ENCODE measurements at regions not wholly inside any gene's neighbourhood (a gene's known extent, or its start where the extent isn't known, plus 50 kb on each side); places are given as distances from the start of the nearest gene placed in this dataset.

DNA sequence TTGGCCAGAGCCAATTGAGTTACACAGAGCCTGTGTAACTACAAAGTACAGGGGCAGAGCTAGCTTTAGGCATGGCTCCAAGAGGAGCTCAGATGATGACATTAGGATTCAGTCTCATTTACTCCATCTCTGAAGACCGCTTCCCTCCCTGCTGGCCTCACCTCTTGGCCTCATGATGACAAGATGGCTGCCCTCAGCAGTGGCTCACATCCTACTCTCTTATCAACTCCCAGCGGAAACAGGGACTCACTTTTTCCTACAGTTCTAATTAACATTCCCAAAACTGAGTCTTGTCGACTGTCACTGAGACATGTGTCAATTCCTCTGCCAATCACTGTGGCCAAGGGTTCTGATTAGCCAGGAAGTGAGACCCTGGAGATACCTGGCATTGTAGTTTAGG is 59.4 kb upstream of the ECE1 start:
- H3K9me3 ChIP-seq (ENCODE audit: control insufficient read depth in 2 of 2, low read length in 2 of 2), result no peaks in the 10 kb centered on the region
- H3K4me3 ChIP-seq (ENCODE audit: low read length in 2 of 2), result no peak overlapping the region
- H3K27me3 ChIP-seq (ENCODE audit: control insufficient read depth in 2 of 2, insufficient read depth in 2 of 2, low read length in 2 of 2), result no peaks in the 10 kb centered on the region
- H3K36me3 ChIP-seq (ENCODE audit: control insufficient read depth in 2 of 2, insufficient read depth in 2 of 2, low read length in 2 of 2), result no peaks in the 10 kb centered on the region
- H3K4me1 ChIP-seq (ENCODE audit: control insufficient read depth in 2 of 2, insufficient read depth in 2 of 2, low read length in 2 of 2), result peaks cover 7 to 8% of the 10 kb centered on the region in 2 donors
- H3K27ac ChIP-seq (ENCODE audit: low read depth in 2 of 2, low read length in 2 of 2), result no peak overlapping the region
- H3K9ac ChIP-seq (ENCODE audit: low read depth in 1 of 2, low read length in 2 of 2), result no peak overlapping the region

- peaks cover 33% of the 10 kb centered on the region in 2 donors for H3K4me1 ChIP-seq (ENCODE audit: control insufficient read depth in 2 of 2, insufficient read depth in 2 of 2, low read length in 2 of 2)
- H3K4me3 ChIP-seq (ENCODE audit: low read length in 2 of 2), result no peak overlapping the region
- H3K36me3 ChIP-seq (ENCODE audit: control insufficient read depth in 2 of 2, insufficient read depth in 2 of 2, low read length in 2 of 2), result no peaks in the 10 kb centered on the region
- H3K27me3 ChIP-seq (ENCODE audit: control insufficient read depth in 2 of 2, insufficient read depth in 2 of 2, low read length in 2 of 2), result no peaks in the 10 kb centered on the region
- H3K9me3 ChIP-seq (ENCODE audit: control insufficient read depth in 2 of 2, low read length in 2 of 2), result no peaks in the 10 kb centered on the region
- H3K27ac ChIP-seq (ENCODE audit: low read depth in 2 of 2, low read length in 2 of 2), result no peak overlapping the region
- H3K9ac ChIP-seq (ENCODE audit: low read depth in 1 of 2, low read length in 2 of 2), result no peak overlapping the region
These were observed 56.9 kb upstream of the ECE1 start for GRCh38 chr1:21347072-21347581.

GRCh38 chr1:21346365-21347071 is 56.3 kb upstream of the ECE1 start:
- peak overlapping the region; percentile 87 to 99 for H3K4me3 ChIP-seq (ENCODE audit: low read length in 2 of 2)
- H3K27me3 ChIP-seq (ENCODE audit: control insufficient read depth in 2 of 2, insufficient read depth in 2 of 2, low read length in 2 of 2), result no peaks in the 10 kb centered on the region
- no peak overlapping the region for H3K27ac ChIP-seq (ENCODE audit: low read depth in 2 of 2, low read length in 2 of 2)
- peak overlapping the region; percentile 5 to 92 for H3K9ac ChIP-seq (ENCODE audit: low read depth in 1 of 2, low read length in 2 of 2)
- H3K9me3 ChIP-seq (ENCODE audit: control insufficient read depth in 2 of 2, low read length in 2 of 2), result no peaks in the 10 kb centered on the region
- H3K36me3 ChIP-seq (ENCODE audit: control insufficient read depth in 2 of 2, insufficient read depth in 2 of 2, low read length in 2 of 2), result no peaks in the 10 kb centered on the region
- peaks cover 37 to 40% of the 10 kb centered on the region in 2 donors for H3K4me1 ChIP-seq (ENCODE audit: control insufficient read depth in 2 of 2, insufficient read depth in 2 of 2, low read length in 2 of 2)

DNA sequence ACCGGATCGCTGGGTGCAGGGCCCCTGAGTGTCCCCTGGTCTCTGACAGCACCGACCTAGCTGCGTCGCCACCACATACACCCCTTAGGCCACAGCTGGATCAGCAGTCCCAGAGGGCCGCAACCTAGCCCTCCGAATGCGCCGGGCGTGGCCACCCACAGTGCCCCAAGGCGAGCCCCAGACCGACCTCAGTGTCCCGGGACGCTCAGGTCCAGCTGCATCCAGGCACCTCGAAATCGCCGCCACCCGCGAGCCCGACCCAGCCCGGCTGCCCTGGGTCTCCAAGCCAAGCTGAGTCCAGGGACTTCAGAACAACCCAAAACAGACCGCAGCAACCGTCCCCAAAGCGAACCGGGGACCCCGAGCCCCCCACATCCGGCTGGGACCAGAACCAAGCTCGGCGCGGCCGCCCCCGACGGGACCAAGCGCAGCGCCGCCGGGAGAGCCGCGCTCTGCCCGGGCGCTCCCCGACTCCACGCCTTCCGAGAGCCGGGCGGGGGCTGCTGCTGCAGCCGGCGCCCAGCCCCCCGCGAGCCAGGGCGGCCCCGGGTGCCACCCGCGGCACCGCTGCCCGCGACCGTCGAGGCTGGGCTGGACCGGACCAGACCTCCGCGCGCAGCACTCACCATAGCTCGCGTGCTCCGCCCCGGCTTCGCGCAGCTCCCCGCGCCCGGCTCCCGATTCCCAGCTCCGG is 54.6 kb upstream of the ECE1 start:
- Histone ChIP-seq H3K9ac (ENCODE audit: low read depth in 1 of 2, low read length in 2 of 2) (peak overlapping the region; percentile 86 to 92), H3K4me1 (ENCODE audit: control insufficient read depth in 2 of 2, insufficient read depth in 2 of 2, low read length in 2 of 2) (peaks cover 53 to 56% of the 10 kb centered on the region in 2 donors), H3K9me3 (ENCODE audit: control insufficient read depth in 2 of 2, low read length in 2 of 2) (no peaks in the 10 kb centered on the region), H3K4me3 (ENCODE audit: low read length in 2 of 2) (peak overlapping the region; percentile 68 to 99), H3K36me3 (ENCODE audit: control insufficient read depth in 2 of 2, insufficient read depth in 2 of 2, low read length in 2 of 2) (no peaks in the 10 kb centered on the region), H3K27me3 (ENCODE audit: control insufficient read depth in 2 of 2, insufficient read depth in 2 of 2, low read length in 2 of 2) (no peaks in the 10 kb centered on the region), H3K27ac (ENCODE audit: low read depth in 2 of 2, low read length in 2 of 2) (peak overlapping the region; percentile 79 to 81)

DNA sequence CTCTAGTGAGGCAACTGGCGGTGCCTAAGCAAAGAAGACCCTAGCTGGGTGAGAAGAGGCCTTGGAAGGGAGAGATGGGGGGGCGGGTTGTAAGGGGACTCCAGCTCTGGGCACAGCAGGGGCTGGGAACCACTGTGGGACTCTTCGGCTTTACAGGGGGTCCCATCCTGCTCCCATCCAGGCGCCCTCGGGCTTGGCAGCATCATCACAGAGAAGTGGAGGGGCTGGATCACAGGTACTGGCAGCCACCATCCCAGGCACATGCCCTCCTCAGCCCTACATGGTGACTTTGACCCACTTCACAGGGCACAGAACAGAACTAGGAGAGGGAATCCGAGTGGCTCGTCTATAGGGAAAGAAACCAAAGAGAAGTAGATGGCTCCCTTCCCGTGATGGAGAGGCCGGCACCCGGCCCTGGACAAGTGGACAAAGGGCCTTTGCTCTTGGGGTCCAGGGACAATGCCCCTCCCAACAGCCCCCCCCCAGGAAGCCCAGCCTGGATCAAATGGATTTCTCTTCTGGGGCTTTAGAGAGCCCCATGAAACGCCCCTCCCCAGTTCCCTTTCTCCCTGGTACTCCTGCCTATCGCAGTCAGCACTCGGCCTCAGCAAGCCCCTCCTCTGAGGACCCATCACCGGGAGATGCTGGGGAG is 54.0 kb upstream of the ECE1 start:
- Histone ChIP-seq H3K9ac (ENCODE audit: low read depth in 1 of 2, low read length in 2 of 2) (peak overlapping the region; percentile 86 to 92), H3K27ac (ENCODE audit: low read depth in 2 of 2, low read length in 2 of 2) (peak overlapping the region; percentile 79 to 81), H3K4me1 (ENCODE audit: control insufficient read depth in 2 of 2, insufficient read depth in 2 of 2, low read length in 2 of 2) (peaks cover 60 to 62% of the 10 kb centered on the region in 2 donors), H3K36me3 (ENCODE audit: control insufficient read depth in 2 of 2, insufficient read depth in 2 of 2, low read length in 2 of 2) (no peaks in the 10 kb centered on the region), H3K27me3 (ENCODE audit: control insufficient read depth in 2 of 2, insufficient read depth in 2 of 2, low read length in 2 of 2) (no peaks in the 10 kb centered on the region), H3K4me3 (ENCODE audit: low read length in 2 of 2) (peak overlapping the region; percentile 68 to 99), H3K9me3 (ENCODE audit: control insufficient read depth in 2 of 2, low read length in 2 of 2) (no peaks in the 10 kb centered on the region)

GRCh38 chr1:21342961-21343838 is 52.9 kb upstream of the ECE1 start:
- Histone ChIP-seq H3K27ac (ENCODE audit: low read depth in 2 of 2, low read length in 2 of 2) (peak overlapping the region; percentile 79 to 81), H3K4me3 (ENCODE audit: low read length in 2 of 2) (peak overlapping the region; percentile 68 to 99), H3K9ac (ENCODE audit: low read depth in 1 of 2, low read length in 2 of 2) (peak overlapping the region; percentile 56 to 92), H3K36me3 (ENCODE audit: control insufficient read depth in 2 of 2, insufficient read depth in 2 of 2, low read length in 2 of 2) (no peaks in the 10 kb centered on the region), H3K9me3 (ENCODE audit: control insufficient read depth in 2 of 2, low read length in 2 of 2) (no peaks in the 10 kb centered on the region), H3K4me1 (ENCODE audit: control insufficient read depth in 2 of 2, insufficient read depth in 2 of 2, low read length in 2 of 2) (peaks cover 69 to 73% of the 10 kb centered on the region in 2 donors), H3K27me3 (ENCODE audit: control insufficient read depth in 2 of 2, insufficient read depth in 2 of 2, low read length in 2 of 2) (no peaks in the 10 kb centered on the region)

GRCh38 chr1:21341517-21342078 is 51.3 kb upstream of the ECE1 start:
- H3K27ac ChIP-seq (ENCODE audit: low read depth in 2 of 2, low read length in 2 of 2), result peak overlapping the region; percentile 79 to 81
- H3K4me3 ChIP-seq (ENCODE audit: low read length in 2 of 2), result no peak overlapping the region
- peak overlapping the region; percentile 2 to 42 for H3K9ac ChIP-seq (ENCODE audit: low read depth in 1 of 2, low read length in 2 of 2)

GRCh38 chr1:21341022-21341421 is 50.8 kb upstream of the ECE1 start:
- peak overlapping the region; percentile 55 to 79 for H3K27ac ChIP-seq (ENCODE audit: low read depth in 2 of 2, low read length in 2 of 2)
- H3K9ac ChIP-seq (ENCODE audit: low read depth in 1 of 2, low read length in 2 of 2), result peak overlapping the region in 1 of 2 donors; percentile 29
- H3K36me3 ChIP-seq (ENCODE audit: control insufficient read depth in 2 of 2, insufficient read depth in 2 of 2, low read length in 2 of 2), result no peaks in the 10 kb centered on the region
- no peak overlapping the region for H3K4me3 ChIP-seq (ENCODE audit: low read length in 2 of 2)
- H3K4me1 ChIP-seq (ENCODE audit: control insufficient read depth in 2 of 2, insufficient read depth in 2 of 2, low read length in 2 of 2), result peaks cover 71 to 78% of the 10 kb centered on the region in 2 donors
- no peaks in the 10 kb centered on the region for H3K27me3 ChIP-seq (ENCODE audit: control insufficient read depth in 2 of 2, insufficient read depth in 2 of 2, low read length in 2 of 2)
- H3K9me3 ChIP-seq (ENCODE audit: control insufficient read depth in 2 of 2, low read length in 2 of 2), result no peaks in the 10 kb centered on the region

More at GRCh38 chr1:21341517-21342078, 51.3 kb upstream of the ECE1 start:
- H3K27me3 ChIP-seq (ENCODE audit: control insufficient read depth in 2 of 2, insufficient read depth in 2 of 2, low read length in 2 of 2), result no peaks in the 10 kb centered on the region
- H3K36me3 ChIP-seq (ENCODE audit: control insufficient read depth in 2 of 2, insufficient read depth in 2 of 2, low read length in 2 of 2), result no peaks in the 10 kb centered on the region
- no peaks in the 10 kb centered on the region for H3K9me3 ChIP-seq (ENCODE audit: control insufficient read depth in 2 of 2, low read length in 2 of 2)
- H3K4me1 ChIP-seq (ENCODE audit: control insufficient read depth in 2 of 2, insufficient read depth in 2 of 2, low read length in 2 of 2), result peaks cover 77 to 81% of the 10 kb centered on the region in 2 donors

DNA sequence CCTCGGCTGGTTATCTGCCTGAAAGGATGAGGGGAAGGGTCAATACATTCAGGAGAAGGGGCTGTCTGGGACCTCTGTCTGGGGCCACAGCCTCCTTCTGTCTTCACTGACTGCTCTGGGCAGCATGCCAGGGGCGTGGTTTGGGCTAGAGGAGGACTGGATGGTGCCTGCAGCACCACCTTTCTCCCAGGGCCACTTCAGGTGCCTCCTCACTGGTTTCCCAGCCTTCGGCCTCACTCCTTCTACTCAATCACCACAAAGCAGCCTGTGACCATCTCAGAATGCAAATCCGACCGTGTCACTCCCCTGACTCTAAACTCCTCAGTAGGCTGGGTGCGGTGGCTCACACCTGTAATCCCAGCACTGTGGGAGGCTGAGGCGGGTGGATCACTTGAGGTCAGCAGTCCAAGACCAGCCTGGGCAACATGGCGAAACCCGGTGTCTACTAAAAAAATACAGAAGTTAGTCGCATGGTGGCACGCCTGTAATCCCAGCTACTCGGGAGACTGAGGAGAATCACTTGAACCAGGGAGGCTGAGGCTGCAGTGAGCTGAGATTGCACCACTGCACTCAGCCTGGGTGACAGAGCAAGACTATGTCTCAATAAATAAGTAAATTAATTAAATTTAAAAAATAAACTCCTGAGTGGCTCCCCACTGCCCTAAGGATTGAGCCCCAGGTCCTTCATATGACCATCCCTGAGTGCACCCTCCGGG is 50.1 kb upstream of the ECE1 start:
- Histone ChIP-seq H3K4me1 (ENCODE audit: control insufficient read depth in 2 of 2, insufficient read depth in 2 of 2, low read length in 2 of 2) (peaks cover 77 to 78% of the 10 kb centered on the region in 2 donors), H3K36me3 (ENCODE audit: control insufficient read depth in 2 of 2, insufficient read depth in 2 of 2, low read length in 2 of 2) (no peaks in the 10 kb centered on the region), H3K27ac (ENCODE audit: low read depth in 2 of 2, low read length in 2 of 2) (peak overlapping the region; percentile 77 to 79), H3K9ac (ENCODE audit: low read depth in 1 of 2, low read length in 2 of 2) (peak overlapping the region in 1 of 2 donors; percentile 42), H3K27me3 (ENCODE audit: control insufficient read depth in 2 of 2, insufficient read depth in 2 of 2, low read length in 2 of 2) (no peaks in the 10 kb centered on the region), H3K9me3 (ENCODE audit: control insufficient read depth in 2 of 2, low read length in 2 of 2) (no peaks in the 10 kb centered on the region), H3K4me3 (ENCODE audit: low read length in 2 of 2) (no peak overlapping the region)
